ENCODE measurements at regions not wholly inside any gene's neighbourhood (a gene's known extent, or its start where the extent isn't known, plus 50 kb on each side); places are given as distances from the start of the nearest gene placed in this dataset.

DNA sequence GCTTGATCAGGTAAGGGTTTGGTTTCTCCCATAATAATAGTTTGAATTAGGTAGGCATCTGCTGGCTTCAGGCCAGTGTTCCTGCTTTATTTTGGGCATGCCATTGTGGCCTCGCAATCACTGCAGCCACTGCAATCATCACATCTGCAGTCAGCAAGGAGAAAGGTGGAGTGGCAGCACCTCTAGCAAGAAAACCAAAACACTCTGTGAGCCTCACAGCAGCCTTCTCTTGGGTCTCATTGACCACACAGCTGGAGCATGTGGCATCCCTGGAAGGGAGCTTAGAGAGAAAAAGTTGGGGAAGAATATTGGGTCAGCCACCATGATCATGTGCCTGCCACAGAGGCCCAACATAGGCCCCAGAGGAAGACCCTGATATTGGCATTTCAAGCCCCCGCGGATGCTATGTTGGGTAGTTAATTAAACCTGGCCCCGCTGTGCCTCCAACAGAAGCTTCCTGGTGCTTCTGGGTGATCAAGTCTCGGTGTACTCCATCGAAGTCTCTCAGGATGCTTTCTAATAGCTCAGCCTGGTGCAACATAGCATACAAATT, 158.0 kb upstream of the UBE2E1 start:
- H3K27me3 ChIP-seq (ENCODE audit: insufficient read depth, low read length) = no peaks in the 10 kb centered on the region
- H3K4me3 ChIP-seq (ENCODE audit: insufficient read depth, low read length) = no peak overlapping the region
- H3K27ac ChIP-seq (ENCODE audit: low read depth, low read length) = no peak overlapping the region
- no peak overlapping the region for H3K4me2 ChIP-seq (ENCODE audit: insufficient read depth, low read length)
- no peaks in the 10 kb centered on the region for H4K20me1 ChIP-seq (ENCODE audit: insufficient read depth, low read length)
- H3K36me3 ChIP-seq (ENCODE audit: insufficient read depth, low read length) = no peaks in the 10 kb centered on the region
- TF ChIP-seq, protein P1, sequence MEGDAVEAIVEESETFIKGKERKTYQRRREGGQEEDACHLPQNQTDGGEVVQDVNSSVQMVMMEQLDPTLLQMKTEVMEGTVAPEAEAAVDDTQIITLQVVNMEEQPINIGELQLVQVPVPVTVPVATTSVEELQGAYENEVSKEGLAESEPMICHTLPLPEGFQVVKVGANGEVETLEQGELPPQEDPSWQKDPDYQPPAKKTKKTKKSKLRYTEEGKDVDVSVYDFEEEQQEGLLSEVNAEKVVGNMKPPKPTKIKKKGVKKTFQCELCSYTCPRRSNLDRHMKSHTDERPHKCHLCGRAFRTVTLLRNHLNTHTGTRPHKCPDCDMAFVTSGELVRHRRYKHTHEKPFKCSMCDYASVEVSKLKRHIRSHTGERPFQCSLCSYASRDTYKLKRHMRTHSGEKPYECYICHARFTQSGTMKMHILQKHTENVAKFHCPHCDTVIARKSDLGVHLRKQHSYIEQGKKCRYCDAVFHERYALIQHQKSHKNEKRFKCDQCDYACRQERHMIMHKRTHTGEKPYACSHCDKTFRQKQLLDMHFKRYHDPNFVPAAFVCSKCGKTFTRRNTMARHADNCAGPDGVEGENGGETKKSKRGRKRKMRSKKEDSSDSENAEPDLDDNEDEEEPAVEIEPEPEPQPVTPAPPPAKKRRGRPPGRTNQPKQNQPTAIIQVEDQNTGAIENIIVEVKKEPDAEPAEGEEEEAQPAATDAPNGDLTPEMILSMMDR (IDR thresholded peaks at IDR 0.05; ENCODE audit: extremely low read depth, low read depth, low read length) = no peak
- H3K79me2 ChIP-seq (ENCODE audit: insufficient read depth, low read length) = no peaks in the 10 kb centered on the region
- peaks cover 24% of the 10 kb centered on the region for H3K4me1 ChIP-seq (ENCODE audit: insufficient read depth, low read length)
- no peak overlapping the region for H2AFZ ChIP-seq (ENCODE audit: low read length)
- no peak for DNase-seq (ENCODE audit: insufficient read length, low spot score, missing footprints)
- H3K9me3 ChIP-seq (ENCODE audit: low read depth, low read length) = no peaks in the 10 kb centered on the region

DNA sequence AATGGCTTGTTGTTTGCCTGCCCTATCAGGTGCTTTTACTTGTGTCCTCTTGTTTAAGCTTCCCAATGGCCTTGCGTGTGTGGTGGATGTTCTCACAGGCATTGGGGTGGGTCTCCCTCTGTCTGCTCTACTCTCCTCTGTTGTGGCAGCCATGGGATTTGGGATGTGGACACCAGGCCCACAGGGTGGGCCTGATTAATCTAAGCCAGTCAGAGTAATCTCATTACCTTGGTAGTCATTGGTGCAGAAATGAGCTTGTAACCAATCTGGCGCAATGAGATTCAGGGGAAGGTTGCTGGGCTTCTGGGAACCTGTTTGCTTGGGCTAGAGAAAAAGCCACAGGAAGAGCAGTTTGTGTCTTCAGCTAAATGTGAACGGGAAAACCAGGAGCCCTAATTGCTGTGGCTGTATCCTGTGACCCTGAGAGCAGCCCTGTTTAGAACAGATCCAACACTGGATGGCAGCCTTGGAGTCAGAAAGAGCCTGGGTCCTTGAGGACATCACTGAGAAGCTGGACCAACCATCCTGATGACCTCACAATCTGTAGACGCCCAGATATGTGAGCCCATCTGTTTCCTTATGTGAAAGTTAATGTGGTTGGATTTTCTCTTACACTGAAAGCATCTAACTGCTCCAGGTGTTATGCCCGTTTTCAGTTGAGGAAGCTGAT, 157.3 kb upstream of the UBE2E1 start:
- Histone ChIP-seq H3K36me3 (ENCODE audit: insufficient read depth, low read length) (no peaks in the 10 kb centered on the region), H3K79me2 (ENCODE audit: insufficient read depth, low read length) (no peaks in the 10 kb centered on the region), H4K20me1 (ENCODE audit: insufficient read depth, low read length) (no peaks in the 10 kb centered on the region), H2AFZ (ENCODE audit: low read length) (peak overlapping the region; percentile 5), H3K4me1 (ENCODE audit: insufficient read depth, low read length) (peaks cover 24% of the 10 kb centered on the region), H3K27ac (ENCODE audit: low read depth, low read length) (no peak overlapping the region), H3K9me3 (ENCODE audit: low read depth, low read length) (no peaks in the 10 kb centered on the region), H3K4me3 (ENCODE audit: insufficient read depth, low read length) (no peak overlapping the region), H3K27me3 (ENCODE audit: insufficient read depth, low read length) (no peaks in the 10 kb centered on the region), H3K4me2 (ENCODE audit: insufficient read depth, low read length) (peak overlapping the region; percentile 40)
- TF ChIP-seq, protein P1 (IDR thresholded peaks at IDR 0.05; ENCODE audit: extremely low read depth, low read depth, low read length) = peak; percentile 36
- DNase-seq (ENCODE audit: insufficient read length, low spot score, missing footprints) = peak; percentile 77

- H2AFZ ChIP-seq (ENCODE audit: low read length) = peak overlapping the region; percentile 5
- H3K79me2 ChIP-seq (ENCODE audit: insufficient read depth, low read length) = no peaks in the 10 kb centered on the region
- no peak overlapping the region for H3K4me3 ChIP-seq (ENCODE audit: insufficient read depth, low read length)
- H4K20me1 ChIP-seq (ENCODE audit: insufficient read depth, low read length) = no peaks in the 10 kb centered on the region
- no peaks in the 10 kb centered on the region for H3K36me3 ChIP-seq (ENCODE audit: insufficient read depth, low read length)
- H3K4me2 ChIP-seq (ENCODE audit: insufficient read depth, low read length) = peak overlapping the region; percentile 40
- H3K27ac ChIP-seq (ENCODE audit: low read depth, low read length) = no peak overlapping the region
- no peaks in the 10 kb centered on the region for H3K27me3 ChIP-seq (ENCODE audit: insufficient read depth, low read length)
- H3K4me1 ChIP-seq (ENCODE audit: insufficient read depth, low read length) = peaks cover 24% of the 10 kb centered on the region
- no peaks in the 10 kb centered on the region for H3K9me3 ChIP-seq (ENCODE audit: low read depth, low read length)
- TF ChIP-seq, protein P1 (IDR thresholded peaks at IDR 0.05; ENCODE audit: extremely low read depth, low read depth, low read length) = no peak
- peak; percentile 62 for DNase-seq (ENCODE audit: insufficient read length, low spot score, missing footprints)
Measured at GRCh38 chr3:23648996-23649395, 156.8 kb upstream of the UBE2E1 start.

- H3K4me1 ChIP-seq (ENCODE audit: insufficient read depth, low read length) = peaks cover 24% of the 10 kb centered on the region
- no peak overlapping the region for H3K4me3 ChIP-seq (ENCODE audit: insufficient read depth, low read length)
- H3K27ac ChIP-seq (ENCODE audit: low read depth, low read length) = no peak overlapping the region
- TF ChIP-seq, protein P1 (IDR thresholded peaks at IDR 0.05; ENCODE audit: extremely low read depth, low read depth, low read length) = no peak
- H3K4me2 ChIP-seq (ENCODE audit: insufficient read depth, low read length) = peak overlapping the region; percentile 40
- no peaks in the 10 kb centered on the region for H4K20me1 ChIP-seq (ENCODE audit: insufficient read depth, low read length)
- H3K9me3 ChIP-seq (ENCODE audit: low read depth, low read length) = no peaks in the 10 kb centered on the region
- H3K36me3 ChIP-seq (ENCODE audit: insufficient read depth, low read length) = no peaks in the 10 kb centered on the region
- no peak for DNase-seq (ENCODE audit: insufficient read length, low spot score, missing footprints)
- H3K27me3 ChIP-seq (ENCODE audit: insufficient read depth, low read length) = no peaks in the 10 kb centered on the region
- no peak overlapping the region for H2AFZ ChIP-seq (ENCODE audit: low read length)
- H3K79me2 ChIP-seq (ENCODE audit: insufficient read depth, low read length) = no peaks in the 10 kb centered on the region
Measured at GRCh38 chr3:23649448-23649847, 156.3 kb upstream of the UBE2E1 start.

All from osteoblast (primary cell).